Muscle of back (tissue), 3 donors: ENCODE measurements at regions not wholly inside any gene's neighbourhood (a gene's known extent, or its start where the extent isn't known, plus 50 kb on each side); places are given as distances from the start of the nearest gene placed in this dataset.

ENCODE experiments used
- DNase-seq, 3 donors: peaks; one replicate each; pipeline versions ENCODE4 v3.0.0 to v3.0.0-alpha.2; 2013

- no peak for DNase-seq
Measured at GRCh38 chr11:69545976-69546617, 64.6 kb downstream of the LINC01488 start.

- no peak for DNase-seq
Measured at GRCh38 chr11:69546735-69547370, 65.4 kb downstream of the LINC01488 start.

DNA sequence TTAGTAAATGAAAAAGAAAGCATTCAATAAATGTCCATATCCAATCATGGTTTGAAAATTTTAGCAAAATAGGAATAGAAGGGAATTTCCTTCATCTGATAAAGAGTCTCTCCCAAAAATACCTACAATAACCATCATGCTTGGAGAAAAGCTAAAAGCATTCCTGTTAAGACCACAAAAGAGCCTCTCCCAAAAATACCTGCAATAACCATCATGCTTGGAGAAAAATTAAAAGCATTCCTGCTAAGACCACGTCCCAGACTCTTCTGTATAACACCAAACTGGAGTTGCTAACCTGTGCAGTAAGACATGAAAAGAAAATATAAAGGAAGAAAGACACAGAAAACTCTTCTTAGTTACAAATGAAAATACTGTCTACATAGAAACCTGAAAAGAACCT, 69.4 kb downstream of the LINC01488 start:
- no peak for DNase-seq

DNA sequence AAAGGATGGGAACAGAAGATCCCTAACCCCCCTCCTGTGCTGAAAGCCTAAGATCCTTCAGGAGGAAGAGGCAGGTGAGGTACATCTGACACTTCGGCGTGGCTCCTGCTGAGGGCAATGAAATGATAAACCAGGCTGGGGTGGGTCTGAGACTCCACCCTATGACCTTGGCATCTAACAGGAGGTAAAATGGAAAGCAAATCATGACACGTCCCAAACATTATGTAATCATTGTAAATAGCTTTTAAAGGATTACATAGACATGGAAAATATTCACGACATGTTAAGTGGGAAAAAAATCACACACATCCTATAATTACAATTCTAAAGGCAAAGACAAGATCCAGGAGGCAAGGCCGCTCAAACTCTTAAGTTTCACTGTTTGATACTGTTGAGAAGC, 70.5 kb downstream of the LINC01488 start:
- no peak for DNase-seq

DNA sequence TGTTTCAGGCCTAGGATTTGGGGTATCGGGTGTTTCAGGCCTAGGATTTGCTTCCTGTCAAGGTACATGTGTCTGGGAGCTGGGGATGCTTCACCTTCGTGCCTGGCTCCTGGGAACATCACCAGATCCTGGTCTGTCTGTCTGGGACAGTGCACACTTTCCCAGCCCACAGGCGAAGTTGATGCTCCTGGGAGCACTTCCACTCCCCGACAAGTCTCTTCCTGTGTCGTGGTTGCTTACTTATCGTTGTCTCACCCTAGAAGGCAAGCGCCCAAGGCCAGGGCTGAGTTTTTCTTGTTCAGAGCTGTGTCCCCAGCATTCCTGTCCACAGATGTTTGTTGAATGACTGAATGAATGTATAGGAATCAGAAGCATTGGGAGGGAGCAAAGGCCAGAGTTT, 71.5 kb downstream of the LINC01488 start:
- DNase-seq: no peak

DNA sequence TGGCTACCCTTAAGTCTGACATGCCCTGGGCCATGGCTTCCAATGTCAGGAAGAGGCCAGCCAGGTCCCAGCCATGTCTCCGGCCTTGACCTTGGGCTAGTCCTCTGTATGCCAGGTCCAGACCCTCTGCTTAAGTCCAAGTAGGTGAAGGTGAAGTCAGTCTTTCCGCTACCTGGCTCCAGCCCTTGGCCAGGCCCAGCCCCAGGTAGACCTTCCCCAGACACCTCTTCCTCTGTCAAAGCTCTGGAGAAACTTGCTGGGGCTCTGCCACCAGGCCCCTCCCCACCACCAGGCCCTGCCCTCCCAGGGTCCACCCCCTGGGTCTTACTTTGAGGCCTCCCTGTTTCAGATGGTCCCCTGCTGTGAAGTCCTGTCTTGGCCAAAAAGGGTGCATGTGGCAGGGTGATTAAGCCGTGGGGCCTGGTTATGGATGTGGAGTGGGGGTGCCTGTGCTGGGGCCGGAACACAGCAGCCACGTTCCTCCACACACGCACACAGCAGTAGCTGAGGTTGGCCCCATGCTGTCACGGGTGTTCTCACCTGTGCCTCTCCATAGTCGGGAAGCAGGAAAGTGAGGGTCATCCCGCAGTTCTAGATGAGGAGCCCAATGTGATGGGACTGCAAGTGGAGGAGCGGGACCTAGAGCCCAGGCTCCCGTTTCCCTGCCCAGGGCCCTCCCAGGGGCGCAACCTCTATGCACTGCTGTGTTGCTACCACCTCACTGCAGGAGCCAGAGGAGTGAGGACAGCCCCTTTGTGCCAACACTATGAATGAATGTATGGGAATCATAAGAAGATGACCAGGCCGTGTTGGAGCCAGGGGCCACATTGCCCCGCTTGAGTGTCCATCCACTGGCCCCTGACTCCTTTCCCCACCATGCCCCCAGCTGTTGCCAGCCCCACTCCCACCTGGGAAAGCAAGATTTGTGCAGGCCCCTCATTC, 72.2 kb downstream of the LINC01488 start:
- DNase-seq: no peak

DNA sequence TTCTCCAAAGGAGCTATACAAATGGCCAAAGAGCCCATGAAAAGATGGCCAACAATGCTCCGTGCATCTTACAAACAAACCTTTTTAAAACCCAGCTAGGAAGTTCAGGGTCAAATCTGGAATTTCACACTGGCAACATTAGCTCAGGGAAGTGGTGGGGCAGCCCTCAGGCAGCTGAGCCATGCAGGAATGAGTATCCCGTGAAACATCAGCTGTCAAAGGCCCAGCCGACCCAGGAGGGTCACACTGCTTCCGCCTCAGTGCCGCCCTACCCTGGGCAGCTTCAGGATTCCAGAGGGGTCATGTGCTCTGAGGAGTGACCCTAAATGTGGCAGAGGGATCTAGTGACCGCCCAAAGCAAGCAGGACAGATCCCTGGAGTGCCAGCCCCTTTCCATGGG, 73.4 kb downstream of the LINC01488 start:
- no peak for DNase-seq

- no peak for DNase-seq
Measured at GRCh38 chr11:69557266-69557665, 75.8 kb downstream of the LINC01488 start.

GRCh38 chr11:69558519-69558941, 77.1 kb downstream of the LINC01488 start:
- DNase-seq: no peak

- no peak for DNase-seq
Measured at GRCh38 chr11:69559181-69559580, 77.7 kb downstream of the LINC01488 start.

- no peak for DNase-seq
Measured at GRCh38 chr11:69560141-69560790, 78.8 kb downstream of the LINC01488 start.

- no peak for DNase-seq
Measured at GRCh38 chr11:69562302-69562701, 78.7 kb upstream of the CCND1 start.

- no peak for DNase-seq
Measured at GRCh38 chr11:69562816-69563215, 78.1 kb upstream of the CCND1 start.

- no peak for DNase-seq
Measured at GRCh38 chr11:69563306-69563705, 77.7 kb upstream of the CCND1 start.

DNA sequence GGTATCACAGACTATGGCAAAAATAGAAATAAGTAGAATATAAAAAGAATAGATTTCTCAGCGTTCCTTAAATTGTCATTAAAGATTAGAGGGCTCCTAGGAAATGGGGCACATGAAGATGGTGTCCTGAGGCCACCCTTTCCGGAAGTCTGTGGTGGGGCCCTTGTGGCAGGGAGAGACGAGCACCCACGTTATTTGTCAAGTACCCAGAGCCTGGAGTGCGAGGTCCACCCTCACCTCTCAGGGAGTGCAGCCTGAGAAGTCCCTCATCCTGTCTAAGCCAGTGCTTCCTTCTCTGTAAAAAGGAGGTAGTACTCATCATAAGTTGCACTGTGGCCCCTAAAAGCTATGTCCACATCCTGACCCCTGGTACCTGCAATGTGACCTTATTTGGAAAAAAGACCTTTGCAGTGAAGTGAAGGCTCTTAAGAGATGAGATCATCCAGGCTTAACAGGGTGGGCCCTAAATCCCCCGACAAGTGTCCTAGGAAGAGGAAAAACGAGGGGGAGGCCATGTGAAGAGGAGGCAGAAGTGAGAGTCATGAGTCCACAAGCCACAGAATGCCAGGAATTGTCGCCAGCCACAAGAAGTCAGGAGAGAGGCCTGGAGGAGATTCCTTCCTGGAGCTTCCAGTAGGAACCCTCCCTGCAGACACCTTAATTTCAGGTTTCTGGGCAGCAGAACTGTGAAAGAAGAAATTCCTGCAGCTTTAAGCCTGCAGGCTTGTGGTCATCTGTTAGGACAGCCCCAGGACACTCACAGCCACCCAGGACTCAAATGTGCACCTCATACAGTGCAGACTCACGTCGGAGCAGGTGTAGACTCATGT, 76.8 kb upstream of the CCND1 start:
- DNase-seq: peak in 1 of 3 donors; percentile 46

- no peak for DNase-seq
Measured at GRCh38 chr11:69566001-69566400, 75.0 kb upstream of the CCND1 start.

- no peak for DNase-seq
Measured at GRCh38 chr11:69567951-69568808, 72.8 kb upstream of the CCND1 start.

GRCh38 chr11:69568809-69569097, 72.2 kb upstream of the CCND1 start:
- no peak for DNase-seq

GRCh38 chr11:69569306-69570200, 71.4 kb upstream of the CCND1 start:
- DNase-seq: no peak
